Astrocyte (in vitro differentiated cells and primary cell): ENCODE measurements at regions not wholly inside any gene's neighbourhood (a gene's known extent, or its start where the extent isn't known, plus 50 kb on each side); places are given as distances from the start of the nearest gene placed in this dataset.

ENCODE experiments used
- EZH2 ChIP-seq: IDR thresholded peaks from 2 replicates; pipeline ENCODE4 v1.6.1; 2012; ENCODE audit warnings: mild to moderate bottlenecking, low read length, inconsistent platforms; ENCODE audit not compliant: insufficient read depth
- TF ChIP-seq, protein P1 (sequence below): IDR thresholded peaks from 2 replicates; pipeline ENCODE4 v1.5.1; 2011; ENCODE audit warnings: low read depth, mild to moderate bottlenecking, inconsistent platforms, low read length, moderate library complexity; ENCODE audit not compliant: insufficient read depth

DNA sequence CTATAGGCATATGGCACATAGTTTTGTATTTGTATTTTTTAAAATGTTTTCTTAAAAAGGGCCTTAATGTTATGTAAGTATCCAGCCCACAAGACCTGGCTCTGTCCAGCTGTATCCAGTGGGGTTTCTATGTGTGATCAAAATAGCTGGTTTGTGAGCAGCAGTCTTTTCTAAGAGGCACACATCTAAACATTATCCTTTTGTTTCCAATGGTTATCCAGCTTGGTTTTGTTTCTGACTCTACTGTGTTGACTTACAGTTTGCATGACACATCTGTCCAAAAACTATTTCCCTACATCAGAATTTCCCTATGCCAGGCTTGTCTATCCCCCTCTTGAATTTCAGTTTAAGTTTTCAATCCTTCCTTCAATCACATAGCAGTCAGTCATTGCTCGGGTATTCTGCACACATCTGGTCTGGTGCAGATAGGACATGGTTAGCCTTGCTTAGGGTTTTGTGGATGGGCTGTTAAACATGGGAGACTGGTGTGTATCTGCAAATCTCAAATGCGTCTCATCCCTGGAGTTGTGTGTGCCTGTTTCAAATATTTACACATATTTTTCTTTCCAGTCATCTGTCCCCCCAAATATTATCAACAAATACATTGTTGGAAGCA is 104.2 kb downstream of the SAMD9 start:
- TF ChIP-seq, protein P1, sequence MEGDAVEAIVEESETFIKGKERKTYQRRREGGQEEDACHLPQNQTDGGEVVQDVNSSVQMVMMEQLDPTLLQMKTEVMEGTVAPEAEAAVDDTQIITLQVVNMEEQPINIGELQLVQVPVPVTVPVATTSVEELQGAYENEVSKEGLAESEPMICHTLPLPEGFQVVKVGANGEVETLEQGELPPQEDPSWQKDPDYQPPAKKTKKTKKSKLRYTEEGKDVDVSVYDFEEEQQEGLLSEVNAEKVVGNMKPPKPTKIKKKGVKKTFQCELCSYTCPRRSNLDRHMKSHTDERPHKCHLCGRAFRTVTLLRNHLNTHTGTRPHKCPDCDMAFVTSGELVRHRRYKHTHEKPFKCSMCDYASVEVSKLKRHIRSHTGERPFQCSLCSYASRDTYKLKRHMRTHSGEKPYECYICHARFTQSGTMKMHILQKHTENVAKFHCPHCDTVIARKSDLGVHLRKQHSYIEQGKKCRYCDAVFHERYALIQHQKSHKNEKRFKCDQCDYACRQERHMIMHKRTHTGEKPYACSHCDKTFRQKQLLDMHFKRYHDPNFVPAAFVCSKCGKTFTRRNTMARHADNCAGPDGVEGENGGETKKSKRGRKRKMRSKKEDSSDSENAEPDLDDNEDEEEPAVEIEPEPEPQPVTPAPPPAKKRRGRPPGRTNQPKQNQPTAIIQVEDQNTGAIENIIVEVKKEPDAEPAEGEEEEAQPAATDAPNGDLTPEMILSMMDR, result no peak
- no peak for TF ChIP-seq EZH2
